ENCODE measurements at regions not wholly inside any gene's neighbourhood (a gene's known extent, or its start where the extent isn't known, plus 50 kb on each side); places are given as distances from the start of the nearest gene placed in this dataset.

DNA sequence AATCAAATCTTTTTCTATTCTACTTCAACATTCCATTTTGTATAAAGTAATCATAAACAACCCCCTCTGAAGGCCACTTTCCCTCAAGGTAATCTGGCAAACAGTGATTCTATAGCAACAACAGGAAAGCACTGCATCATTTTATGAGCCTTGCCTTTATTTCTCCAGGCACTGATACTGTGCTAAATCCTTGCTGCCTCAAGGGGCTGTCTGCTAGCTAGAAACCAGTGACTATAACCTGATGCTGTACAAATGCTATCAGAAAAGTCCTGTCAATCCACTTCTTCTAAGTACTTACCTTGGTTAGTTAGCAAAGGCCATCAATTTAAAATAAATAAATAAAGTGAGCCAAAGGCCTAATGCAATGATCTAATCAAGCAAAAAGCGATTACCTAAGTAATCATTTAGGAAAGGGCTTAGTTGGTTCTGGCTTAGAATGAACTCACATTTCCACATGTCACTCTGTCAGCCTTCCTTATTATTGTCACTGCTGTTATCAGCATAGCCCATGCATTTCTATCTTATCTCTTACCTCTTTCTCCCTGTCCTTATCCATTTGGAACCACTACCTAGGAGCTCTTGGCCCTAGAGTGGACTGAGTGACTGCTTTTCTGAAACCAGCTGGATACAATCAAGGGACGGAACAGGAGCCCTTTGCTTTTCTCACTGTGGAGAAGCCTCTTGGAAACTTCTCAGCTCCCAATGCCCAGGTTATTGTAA lies 246.1 kb upstream of the MEF2C start:
- TF ChIP-seq POLR2AphosphoS5 (IDR thresholded peaks at IDR 0.05; ENCODE audit: low read depth, low read length) (no peak), POLR2A (IDR thresholded peaks at IDR 0.05; ENCODE audit: low read depth, low read length) (no peak)

All from GM12892 (cell line).